GM18505 (cell line): ENCODE measurements at regions not wholly inside any gene's neighbourhood (a gene's known extent, or its start where the extent isn't known, plus 50 kb on each side); places are given as distances from the start of the nearest gene placed in this dataset.

Experiments used
- ATAC-seq: cut with Tn5 transposase; IDR thresholded peaks from one replicate; pipeline ENCODE4 v1.9.1; 2021; ENCODE audit not compliant: unreplicated experiment
- POLR2A ChIP-seq: IDR thresholded peaks from 4 replicates; pipeline ENCODE4 v1.6.1; 2011; ENCODE audit warnings: borderline replicate concordance; ENCODE audit not compliant: insufficient read depth, insufficient read length; ENCODE audit errors: extremely low read depth

GRCh38 chr2:60260639-60261296 is 292.7 kb downstream of the BCL11A start:
- TF ChIP-seq POLR2A, result no peak
- no peak for ATAC-seq

GRCh38 chr2:60259781-60260180 is 293.7 kb downstream of the BCL11A start:
- no peak for TF ChIP-seq POLR2A
- no peak for ATAC-seq

- no peak for TF ChIP-seq POLR2A
- ATAC-seq, result no peak
Observed at GRCh38 chr2:60252581-60253150, 300.8 kb downstream of the BCL11A start.

- no peak for ATAC-seq
- no peak for TF ChIP-seq POLR2A
Observed at GRCh38 chr2:60251247-60251646, 302.2 kb downstream of the BCL11A start.

- no peak for TF ChIP-seq POLR2A
- ATAC-seq, result no peak
Observed at GRCh38 chr2:60249879-60250278, 303.6 kb downstream of the BCL11A start.

- no peak for ATAC-seq
- TF ChIP-seq POLR2A, result no peak
Observed at GRCh38 chr2:60247471-60247870, 306.0 kb downstream of the BCL11A start.

GRCh38 chr2:60246583-60246982 is 306.9 kb downstream of the BCL11A start:
- no peak for TF ChIP-seq POLR2A
- ATAC-seq, result no peak

GRCh38 chr2:60234274-60234986 is 319.0 kb downstream of the BCL11A start:
- no peak for TF ChIP-seq POLR2A
- no peak for ATAC-seq

GRCh38 chr2:60230596-60230995 is 322.9 kb downstream of the BCL11A start:
- no peak for ATAC-seq
- no peak for TF ChIP-seq POLR2A

- no peak for ATAC-seq
- no peak for TF ChIP-seq POLR2A
Observed at GRCh38 chr2:60230037-60230436, 323.4 kb downstream of the BCL11A start.

- no peak for TF ChIP-seq POLR2A
Observed at GRCh38 chr2:60226943-60227342, 326.5 kb downstream of the BCL11A start.

GRCh38 chr2:60226191-60226590 is 327.3 kb downstream of the BCL11A start:
- TF ChIP-seq POLR2A, result no peak
- no peak for ATAC-seq

More at GRCh38 chr2:60226943-60227342, 326.5 kb downstream of the BCL11A start:
- ATAC-seq, result no peak

- ATAC-seq, result no peak
- no peak for TF ChIP-seq POLR2A
Observed at GRCh38 chr2:60223859-60224258, 329.6 kb downstream of the BCL11A start.

- ATAC-seq, result no peak
- TF ChIP-seq POLR2A, result no peak
Observed at GRCh38 chr2:60221098-60221497, 332.4 kb downstream of the BCL11A start.
